Adipocyte (in vitro differentiated cells): ENCODE measurements at regions not wholly inside any gene's neighbourhood (a gene's known extent, or its start where the extent isn't known, plus 50 kb on each side); places are given as distances from the start of the nearest gene placed in this dataset.

ENCODE experiments used
- DNase-seq: peaks from one replicate; pipeline ENCODE4 v3.0.0-alpha.2; 2015; ENCODE audit warnings: low read depth
- H3K27me3 ChIP-seq: replicated peaks from 2 replicates; pipeline ENCODE4 v1.7.0; 2013; ENCODE audit warnings: mild to moderate bottlenecking, low read length, moderate library complexity; ENCODE audit not compliant: control insufficient read depth, insufficient read depth
- H3K36me3 ChIP-seq: 2 replicates; pipeline ENCODE4 v1.7.0; 2013; ENCODE audit warnings: low read length, mild to moderate bottlenecking, moderate library complexity; ENCODE audit not compliant: control insufficient read depth, insufficient read depth, severe bottlenecking
- H3K4me1 ChIP-seq: 2 replicates; pipeline ENCODE4 v1.7.0; 2013; ENCODE audit warnings: mild to moderate bottlenecking, low read length, moderate library complexity; ENCODE audit not compliant: control insufficient read depth, insufficient read depth
- H3K4me3 ChIP-seq: 2 replicates; pipeline ENCODE4 v1.7.0; 2013; ENCODE audit warnings: mild to moderate bottlenecking, low read length, moderate library complexity
- H3K9ac ChIP-seq: 2 replicates; pipeline ENCODE4 v1.7.0; 2013; ENCODE audit warnings: mild to moderate bottlenecking, low read length, moderate library complexity
- H3K9me3 ChIP-seq: 2 replicates; pipeline ENCODE4 v1.7.0; 2013; ENCODE audit warnings: mild to moderate bottlenecking, low read length, moderate library complexity; ENCODE audit not compliant: control insufficient read depth

- Histone ChIP-seq H3K4me1 (no peaks in the 10 kb centered on the region), H3K4me3 (no peak overlapping the region), H3K27me3 (no peaks in the 10 kb centered on the region), H3K9me3 (no peaks in the 10 kb centered on the region), H3K36me3 (no peaks in the 10 kb centered on the region), H3K9ac (no peak overlapping the region)
- no peak for DNase-seq
Measured at GRCh38 chr3:116966649-116967048, 257.1 kb downstream of the TUSC7 start.

DNA sequence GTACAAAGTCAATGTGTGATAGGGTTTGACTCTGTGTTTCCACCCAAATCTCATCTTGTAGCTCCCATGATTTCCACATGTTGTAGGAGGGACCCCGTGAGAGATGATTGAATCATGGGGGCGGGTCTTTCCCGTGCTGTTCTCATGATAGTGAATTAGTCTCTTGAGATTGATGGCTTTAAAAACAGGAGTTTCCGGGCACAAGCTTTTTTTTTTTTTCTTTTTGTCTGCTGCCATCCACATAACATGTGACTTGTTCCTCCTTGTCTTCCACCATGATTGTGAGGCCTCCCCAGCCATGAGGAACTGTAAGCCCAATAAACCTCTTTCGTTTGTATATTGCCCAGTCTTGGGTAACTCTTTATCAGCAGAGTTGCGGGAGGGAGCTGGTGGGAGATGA, 259.6 kb downstream of the TUSC7 start:
- no peak for DNase-seq
- Histone ChIP-seq H3K27me3 (no peaks in the 10 kb centered on the region), H3K9me3 (no peaks in the 10 kb centered on the region), H3K4me1 (no peaks in the 10 kb centered on the region), H3K9ac (no peak overlapping the region), H3K4me3 (no peak overlapping the region), H3K36me3 (no peaks in the 10 kb centered on the region)

DNA sequence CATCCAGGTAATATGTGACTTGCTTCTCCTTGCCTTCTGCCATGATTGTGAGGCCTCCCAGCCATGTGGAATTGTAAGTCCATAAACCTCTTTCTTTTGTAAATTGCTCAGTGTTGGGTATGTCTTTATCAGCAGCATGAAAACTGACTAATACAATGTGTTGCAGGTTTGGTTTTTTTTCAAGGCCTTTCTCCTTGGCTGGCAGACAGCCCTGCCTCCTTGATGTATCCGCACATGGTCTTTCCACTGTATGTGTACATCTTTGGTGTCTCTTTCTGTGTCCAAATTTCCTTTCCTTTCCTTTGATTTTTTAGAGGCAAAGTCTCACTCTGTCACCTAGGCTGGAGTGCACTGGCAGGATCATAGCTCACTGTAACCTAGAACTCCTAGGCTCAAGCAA, 260.1 kb downstream of the TUSC7 start:
- H3K9me3 ChIP-seq: no peaks in the 10 kb centered on the region
- no peaks in the 10 kb centered on the region for H3K4me1 ChIP-seq
- DNase-seq: no peak

GRCh38 chr3:116971531-116971930, 262.0 kb downstream of the TUSC7 start:
- H3K9me3 ChIP-seq: no peaks in the 10 kb centered on the region
- no peak overlapping the region for H3K4me3 ChIP-seq
- no peaks in the 10 kb centered on the region for H3K4me1 ChIP-seq
- no peak overlapping the region for H3K9ac ChIP-seq
- H3K27me3 ChIP-seq: no peaks in the 10 kb centered on the region
- H3K36me3 ChIP-seq: no peaks in the 10 kb centered on the region
- DNase-seq: no peak

More for the DNA sequence above, 260.1 kb downstream of the TUSC7 start:
- no peaks in the 10 kb centered on the region for H3K27me3 ChIP-seq
- no peak overlapping the region for H3K4me3 ChIP-seq
- no peak overlapping the region for H3K9ac ChIP-seq
- no peaks in the 10 kb centered on the region for H3K36me3 ChIP-seq

DNA sequence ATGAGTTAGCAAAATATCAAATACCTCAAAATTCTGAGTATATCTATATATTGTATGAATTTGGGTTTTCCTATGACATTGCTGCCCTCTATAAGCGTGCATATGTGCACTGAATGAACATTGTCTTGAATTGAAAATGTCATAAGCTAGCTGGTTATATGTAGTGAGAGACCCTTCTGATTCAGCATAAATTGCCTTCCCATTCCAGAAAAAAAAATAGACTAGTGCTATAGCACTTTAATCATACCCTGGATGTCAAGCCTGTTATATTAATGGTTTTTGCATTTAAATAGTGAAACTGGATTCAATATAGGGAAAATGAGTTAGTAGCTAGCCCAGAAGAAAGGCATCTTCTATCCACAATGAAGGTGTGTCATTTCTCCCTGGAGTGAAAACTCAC, 265.1 kb downstream of the TUSC7 start:
- no peak for DNase-seq
- no peaks in the 10 kb centered on the region for H3K9me3 ChIP-seq
- no peak overlapping the region for H3K4me3 ChIP-seq
- H3K9ac ChIP-seq: no peak overlapping the region
- H3K27me3 ChIP-seq: no peaks in the 10 kb centered on the region
- no peaks in the 10 kb centered on the region for H3K36me3 ChIP-seq
- no peaks in the 10 kb centered on the region for H3K4me1 ChIP-seq

GRCh38 chr3:116977441-116977840, 267.9 kb downstream of the TUSC7 start:
- DNase-seq: no peak
- no peaks in the 10 kb centered on the region for H3K4me1 ChIP-seq
- H3K9me3 ChIP-seq: no peaks in the 10 kb centered on the region
- H3K4me3 ChIP-seq: no peak overlapping the region
- H3K27me3 ChIP-seq: no peaks in the 10 kb centered on the region
- H3K9ac ChIP-seq: no peak overlapping the region
- H3K36me3 ChIP-seq: no peaks in the 10 kb centered on the region

GRCh38 chr3:116980099-116980498, 270.5 kb downstream of the TUSC7 start:
- Histone ChIP-seq H3K9me3 (no peaks in the 10 kb centered on the region), H3K36me3 (no peaks in the 10 kb centered on the region), H3K9ac (no peak overlapping the region), H3K4me3 (no peak overlapping the region), H3K4me1 (no peaks in the 10 kb centered on the region), H3K27me3 (no peaks in the 10 kb centered on the region)
- no peak for DNase-seq

DNA sequence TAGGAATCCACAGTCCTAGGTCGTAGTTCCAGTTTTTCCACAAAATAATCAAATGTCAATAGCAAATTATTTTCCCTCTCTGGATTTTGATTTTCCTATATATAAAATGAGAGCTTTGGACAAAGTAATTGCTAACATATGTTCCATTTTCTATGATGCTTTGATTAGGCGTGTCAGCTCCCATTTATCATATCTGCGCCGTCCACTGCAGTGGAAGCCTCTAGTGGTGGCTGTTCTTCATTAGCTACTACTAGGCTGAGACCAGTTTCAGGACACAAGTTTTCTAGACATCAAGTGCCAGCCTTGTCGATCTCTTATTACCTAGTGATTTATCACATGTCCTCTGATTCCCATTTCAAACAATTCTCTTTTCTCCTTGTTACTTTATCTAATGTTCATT, 271.5 kb downstream of the TUSC7 start:
- no peaks in the 10 kb centered on the region for H3K27me3 ChIP-seq
- DNase-seq: no peak
- H3K9ac ChIP-seq: no peak overlapping the region
- no peaks in the 10 kb centered on the region for H3K4me1 ChIP-seq
- H3K36me3 ChIP-seq: no peaks in the 10 kb centered on the region
- H3K9me3 ChIP-seq: no peaks in the 10 kb centered on the region
- H3K4me3 ChIP-seq: no peak overlapping the region

DNA sequence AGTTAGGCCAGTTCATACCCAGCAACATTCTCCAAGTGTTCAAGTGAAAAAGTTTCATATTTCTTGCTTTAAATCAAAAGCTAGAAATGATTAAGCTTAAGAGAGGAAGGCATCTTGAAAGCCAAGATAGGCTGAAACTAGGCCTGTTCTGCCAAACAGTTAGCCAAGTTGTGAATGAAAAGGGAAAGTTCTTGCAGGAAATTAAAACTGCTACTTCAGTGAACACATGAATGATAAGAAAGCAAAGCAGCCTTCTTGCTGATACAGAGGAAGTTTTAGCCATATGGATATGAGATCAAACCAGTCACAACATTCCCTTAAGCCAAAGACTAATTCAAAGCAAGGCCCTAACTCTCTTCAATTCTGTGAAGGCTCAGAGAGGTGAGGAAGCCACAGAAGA, 274.7 kb downstream of the TUSC7 start:
- Histone ChIP-seq H3K9ac (no peak overlapping the region), H3K36me3 (no peaks in the 10 kb centered on the region)

GRCh38 chr3:116994351-116994879, 284.8 kb downstream of the TUSC7 start:
- Histone ChIP-seq H3K4me3 (no peak overlapping the region), H3K27me3 (no peaks in the 10 kb centered on the region), H3K4me1 (no peaks in the 10 kb centered on the region), H3K9me3 (no peaks in the 10 kb centered on the region), H3K9ac (no peak overlapping the region), H3K36me3 (no peaks in the 10 kb centered on the region)
- DNase-seq: no peak

More for the DNA sequence above, 274.7 kb downstream of the TUSC7 start:
- Histone ChIP-seq H3K9me3 (no peaks in the 10 kb centered on the region), H3K27me3 (no peaks in the 10 kb centered on the region), H3K4me3 (no peak overlapping the region), H3K4me1 (no peaks in the 10 kb centered on the region)
- DNase-seq: no peak

GRCh38 chr3:117003501-117003900, 293.9 kb downstream of the TUSC7 start:
- Histone ChIP-seq H3K4me1 (no peaks in the 10 kb centered on the region), H3K36me3 (no peaks in the 10 kb centered on the region), H3K4me3 (no peak overlapping the region), H3K9me3 (no peaks in the 10 kb centered on the region), H3K27me3 (no peaks in the 10 kb centered on the region), H3K9ac (no peak overlapping the region)
- DNase-seq: no peak

GRCh38 chr3:117005274-117005673, 295.7 kb downstream of the TUSC7 start:
- Histone ChIP-seq H3K27me3 (no peaks in the 10 kb centered on the region), H3K36me3 (no peaks in the 10 kb centered on the region), H3K4me3 (no peak overlapping the region), H3K4me1 (no peaks in the 10 kb centered on the region), H3K9ac (no peak overlapping the region), H3K9me3 (no peaks in the 10 kb centered on the region)
- DNase-seq: no peak
